ENCODE measurements at regions not wholly inside any gene's neighbourhood (a gene's known extent, or its start where the extent isn't known, plus 50 kb on each side); places are given as distances from the start of the nearest gene placed in this dataset.

DNA sequence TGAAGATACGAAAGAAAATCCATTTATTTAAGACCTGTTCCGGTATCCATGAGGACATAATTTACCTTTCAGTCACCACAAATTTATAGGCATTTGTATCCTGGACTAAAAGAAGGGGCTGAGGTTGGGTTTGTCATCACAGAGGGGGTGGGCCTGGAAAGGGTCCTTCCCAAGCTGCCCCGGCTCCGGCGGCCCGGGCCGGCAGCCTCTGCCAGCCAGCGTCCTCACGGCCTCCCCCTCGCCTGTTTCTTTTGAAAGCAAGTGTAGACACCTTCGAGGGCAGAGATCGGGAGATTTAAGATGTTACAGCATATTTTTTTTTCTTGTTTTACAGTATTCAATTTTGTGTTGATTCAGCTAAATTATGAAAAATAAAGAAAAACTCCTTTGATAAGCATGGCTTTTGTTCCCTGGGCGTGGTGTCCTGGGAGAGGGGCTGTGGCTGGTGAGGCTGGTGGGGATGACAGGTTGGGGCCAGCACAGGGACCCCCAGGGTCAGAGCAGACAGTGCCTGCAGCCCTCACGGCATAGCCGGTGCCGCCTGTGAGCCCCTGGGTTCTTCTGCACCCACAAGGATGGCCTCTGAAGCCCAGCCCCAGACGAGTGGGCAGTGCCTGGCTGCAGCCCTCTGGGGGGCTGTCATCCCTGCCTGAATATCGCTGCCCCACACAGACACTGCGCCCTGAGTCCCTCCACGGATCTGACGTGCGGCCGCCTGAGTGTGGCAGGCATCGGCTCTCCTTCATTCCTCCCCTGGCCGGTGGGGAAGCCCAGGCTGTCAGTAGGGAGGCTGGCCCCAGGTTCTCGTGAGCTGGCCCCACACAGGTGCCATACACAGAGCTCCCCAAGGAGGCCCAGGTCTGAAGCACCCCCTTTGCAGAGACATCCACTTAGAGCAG lies 1075.9 kb downstream of the BRD1 start:
- Histone ChIP-seq H3K4me3 (ENCODE audit: insufficient read depth, low read length, poor library complexity, severe bottlenecking) (no peak overlapping the region), H3F3A (ENCODE audit: insufficient read depth) (no peaks in the 10 kb centered on the region), H3K9me3 (ENCODE audit: insufficient read depth, low read length) (no peaks in the 10 kb centered on the region), H3K79me2 (ENCODE audit: insufficient read depth, low read length) (no peaks in the 10 kb centered on the region), H3K36me3 (ENCODE audit: low read length) (no peaks in the 10 kb centered on the region), H3K9ac (ENCODE audit: low read length) (no peak overlapping the region), H4K20me1 (ENCODE audit: low read depth, low read length) (no peaks in the 10 kb centered on the region), H3K9me2 (replicated peaks; ENCODE audit: insufficient read depth, low read length) (no peaks in the 10 kb centered on the region), H3K27me3 (ENCODE audit: low read length) (no peaks in the 10 kb centered on the region), H2AFZ (ENCODE audit: low read depth, low read length, severe bottlenecking) (no peak overlapping the region), H3K27ac (ENCODE audit: low read depth, low read length) (no peak overlapping the region), H3K4me2 (ENCODE audit: low read depth, low read length, poor library complexity, severe bottlenecking) (no peak overlapping the region)
- no peak for TF ChIP-seq EZH2phosphoT487 (conservative IDR thresholded peaks at IDR 0.05; ENCODE audit: low read length)
- TF ChIP-seq, protein P1, sequence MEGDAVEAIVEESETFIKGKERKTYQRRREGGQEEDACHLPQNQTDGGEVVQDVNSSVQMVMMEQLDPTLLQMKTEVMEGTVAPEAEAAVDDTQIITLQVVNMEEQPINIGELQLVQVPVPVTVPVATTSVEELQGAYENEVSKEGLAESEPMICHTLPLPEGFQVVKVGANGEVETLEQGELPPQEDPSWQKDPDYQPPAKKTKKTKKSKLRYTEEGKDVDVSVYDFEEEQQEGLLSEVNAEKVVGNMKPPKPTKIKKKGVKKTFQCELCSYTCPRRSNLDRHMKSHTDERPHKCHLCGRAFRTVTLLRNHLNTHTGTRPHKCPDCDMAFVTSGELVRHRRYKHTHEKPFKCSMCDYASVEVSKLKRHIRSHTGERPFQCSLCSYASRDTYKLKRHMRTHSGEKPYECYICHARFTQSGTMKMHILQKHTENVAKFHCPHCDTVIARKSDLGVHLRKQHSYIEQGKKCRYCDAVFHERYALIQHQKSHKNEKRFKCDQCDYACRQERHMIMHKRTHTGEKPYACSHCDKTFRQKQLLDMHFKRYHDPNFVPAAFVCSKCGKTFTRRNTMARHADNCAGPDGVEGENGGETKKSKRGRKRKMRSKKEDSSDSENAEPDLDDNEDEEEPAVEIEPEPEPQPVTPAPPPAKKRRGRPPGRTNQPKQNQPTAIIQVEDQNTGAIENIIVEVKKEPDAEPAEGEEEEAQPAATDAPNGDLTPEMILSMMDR (IDR thresholded peaks at IDR 0.05; ENCODE audit: insufficient read depth, low read length, poor library complexity, severe bottlenecking): no peak

DNA sequence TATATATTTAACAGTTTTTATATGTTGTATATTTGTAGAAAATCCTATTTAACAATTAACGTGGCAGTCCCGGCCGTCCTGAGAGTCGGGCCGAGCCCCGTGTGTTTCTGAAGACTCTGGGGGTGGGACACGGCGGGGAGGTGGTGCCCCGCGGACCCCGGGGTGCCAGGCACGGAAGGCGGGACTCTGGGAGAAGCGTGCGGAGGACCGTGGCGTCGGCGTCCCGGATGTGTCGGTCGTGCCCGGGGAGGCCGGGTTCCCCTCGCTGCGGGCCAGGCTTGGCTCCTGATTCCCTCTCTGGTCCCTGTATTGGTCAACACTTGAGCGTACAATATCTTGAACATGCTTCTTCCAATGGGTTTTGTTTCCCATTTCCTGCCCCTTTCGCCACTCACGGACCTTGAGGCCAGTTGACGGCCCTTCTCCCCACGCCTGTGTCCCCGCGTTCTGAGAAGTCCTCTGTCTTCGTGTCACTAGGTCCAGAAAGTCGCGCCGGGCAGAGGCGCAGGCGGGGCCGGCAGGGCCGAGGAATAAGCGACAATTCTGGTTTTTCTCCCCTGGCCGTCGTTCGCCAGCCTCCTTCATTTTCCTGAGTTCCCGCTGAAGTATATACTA lies 1076.7 kb downstream of the BRD1 start:
- H3K9me2 ChIP-seq (replicated peaks; ENCODE audit: insufficient read depth, low read length): no peaks in the 10 kb centered on the region
- H2AFZ ChIP-seq (ENCODE audit: low read depth, low read length, severe bottlenecking): no peak overlapping the region
- H3K36me3 ChIP-seq (ENCODE audit: low read length): no peaks in the 10 kb centered on the region
- H3K79me2 ChIP-seq (ENCODE audit: insufficient read depth, low read length): no peaks in the 10 kb centered on the region
- no peak overlapping the region for H3K27ac ChIP-seq (ENCODE audit: low read depth, low read length)
- no peaks in the 10 kb centered on the region for H4K20me1 ChIP-seq (ENCODE audit: low read depth, low read length)
- no peak overlapping the region for H3K4me2 ChIP-seq (ENCODE audit: low read depth, low read length, poor library complexity, severe bottlenecking)
- no peaks in the 10 kb centered on the region for H3F3A ChIP-seq (ENCODE audit: insufficient read depth)
- no peak overlapping the region for H3K4me3 ChIP-seq (ENCODE audit: insufficient read depth, low read length, poor library complexity, severe bottlenecking)
- H3K9ac ChIP-seq (ENCODE audit: low read length): no peak overlapping the region
- H3K27me3 ChIP-seq (ENCODE audit: low read length): no peaks in the 10 kb centered on the region
- TF ChIP-seq EZH2phosphoT487 (conservative IDR thresholded peaks at IDR 0.05; ENCODE audit: low read length): no peak
- TF ChIP-seq, protein P1 (IDR thresholded peaks at IDR 0.05; ENCODE audit: insufficient read depth, low read length, poor library complexity, severe bottlenecking): no peak
- no peaks in the 10 kb centered on the region for H3K9me3 ChIP-seq (ENCODE audit: insufficient read depth, low read length)

DNA sequence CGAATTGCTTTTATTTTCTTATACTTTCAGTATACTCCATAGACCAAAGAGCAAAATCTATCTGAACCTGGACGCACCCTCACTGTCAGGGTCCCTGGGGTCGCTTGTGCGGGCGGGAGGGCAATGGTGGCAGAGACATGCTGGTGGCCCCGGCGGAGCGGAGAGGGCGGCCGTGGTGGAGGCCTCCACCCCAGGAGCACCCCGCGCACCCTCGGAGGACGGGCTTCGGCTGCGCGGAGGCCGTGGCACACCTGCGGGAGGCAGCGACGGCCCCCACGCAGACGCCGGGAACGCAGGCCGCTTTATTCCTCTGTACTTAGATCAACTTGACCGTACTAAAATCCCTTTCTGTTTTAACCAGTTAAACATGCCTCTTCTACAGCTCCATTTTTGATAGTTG lies 1077.4 kb downstream of the BRD1 start:
- Histone ChIP-seq H4K20me1 (ENCODE audit: low read depth, low read length) (no peaks in the 10 kb centered on the region), H2AFZ (ENCODE audit: low read depth, low read length, severe bottlenecking) (no peak overlapping the region)

More for the DNA sequence above, 1077.4 kb downstream of the BRD1 start:
- TF ChIP-seq EZH2phosphoT487 (conservative IDR thresholded peaks at IDR 0.05; ENCODE audit: low read length): no peak
- TF ChIP-seq, protein P1 (IDR thresholded peaks at IDR 0.05; ENCODE audit: insufficient read depth, low read length, poor library complexity, severe bottlenecking): no peak
- Histone ChIP-seq H3K27ac (ENCODE audit: low read depth, low read length) (no peak overlapping the region), H3K27me3 (ENCODE audit: low read length) (no peaks in the 10 kb centered on the region), H3K9ac (ENCODE audit: low read length) (no peak overlapping the region), H3K9me3 (ENCODE audit: insufficient read depth, low read length) (no peaks in the 10 kb centered on the region), H3K4me3 (ENCODE audit: insufficient read depth, low read length, poor library complexity, severe bottlenecking) (no peak overlapping the region), H3K9me2 (replicated peaks; ENCODE audit: insufficient read depth, low read length) (no peaks in the 10 kb centered on the region), H3F3A (ENCODE audit: insufficient read depth) (no peaks in the 10 kb centered on the region), H3K79me2 (ENCODE audit: insufficient read depth, low read length) (no peaks in the 10 kb centered on the region), H3K36me3 (ENCODE audit: low read length) (no peaks in the 10 kb centered on the region), H3K4me2 (ENCODE audit: low read depth, low read length, poor library complexity, severe bottlenecking) (no peak overlapping the region)
